Endothelial cell of umbilical vein (primary cell): ENCODE measurements at regions not wholly inside any gene's neighbourhood (a gene's known extent, or its start where the extent isn't known, plus 50 kb on each side); places are given as distances from the start of the nearest gene placed in this dataset.

ENCODE experiments used
- EZH2 ChIP-seq: IDR thresholded peaks from 2 replicates; pipeline ENCODE4 v1.6.1; 2012; ENCODE audit warnings: borderline replicate concordance, low read depth, mild to moderate bottlenecking, moderate library complexity, low read length, inconsistent platforms; ENCODE audit not compliant: severe bottlenecking
- JUN ChIP-seq: IDR thresholded peaks from 2 replicates; pipeline ENCODE4 v1.6.1; 2011; ENCODE audit warnings: borderline replicate concordance, low read depth; ENCODE audit not compliant: insufficient read length, insufficient read depth
- MYC ChIP-seq: IDR thresholded peaks from one replicate; pipeline ENCODE4 v1.6.1; 2011; ENCODE audit warnings: mild to moderate bottlenecking, low read depth, low read length
- POLR2A ChIP-seq: IDR thresholded peaks from 2 replicates; pipeline ENCODE4 v1.6.1; 2012; ENCODE audit warnings: low read depth, mild to moderate bottlenecking, control low read depth, low read length
- POLR2AphosphoS5 ChIP-seq: IDR thresholded peaks from 2 replicates; pipeline ENCODE4 v1.6.1; 2012; ENCODE audit warnings: low read depth, mild to moderate bottlenecking, control low read depth, low read length, moderate library complexity; ENCODE audit not compliant: insufficient read depth
- TF ChIP-seq, protein P1 (sequence below), 2 donors: IDR thresholded peaks; 1 replicate in 1 of 2; 2 replicates in 1 of 2; pipeline ENCODE4 v1.5.1; 2011; ENCODE audit warnings: low read length in 2 of 2, mild to moderate bottlenecking in 2 of 2, moderate library complexity in 2 of 2, control low read depth in 1 of 2, inconsistent platforms in 1 of 2, low read depth in 1 of 2; ENCODE audit not compliant: insufficient read depth in 1 of 2; ENCODE audit errors: extremely low read depth in 1 of 2
- TF ChIP-seq, protein P2 (sequence below): IDR thresholded peaks from 2 replicates; pipeline ENCODE4 v1.6.1; 2011; ENCODE audit not compliant: insufficient read depth, insufficient read length

DNA sequence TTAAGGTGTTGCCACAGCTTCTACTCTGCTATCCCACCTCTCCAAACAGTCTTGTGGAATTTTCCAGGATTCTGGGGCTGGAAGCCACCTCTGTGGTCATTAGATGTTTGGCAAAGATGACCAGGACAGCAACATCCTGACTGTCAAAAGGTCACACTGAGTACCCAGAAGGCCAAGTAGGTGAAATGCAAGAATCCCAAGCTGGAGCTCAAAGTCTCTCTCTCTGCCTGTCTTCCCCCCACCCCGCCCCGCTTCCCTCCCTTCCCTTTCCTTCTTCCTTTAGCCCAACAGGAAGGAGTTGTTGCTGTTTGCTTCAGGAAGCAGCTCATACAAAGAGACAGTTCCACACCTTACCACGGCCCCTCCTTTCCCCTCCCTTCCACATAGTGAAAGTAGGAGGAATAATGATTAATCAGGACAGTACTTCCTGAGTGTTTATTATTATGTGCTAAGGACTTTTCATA lies 75.6 kb upstream of the SLC2A1 start:
- no peak for TF ChIP-seq POLR2A
- TF ChIP-seq MYC: no peak
- TF ChIP-seq, protein P1, sequence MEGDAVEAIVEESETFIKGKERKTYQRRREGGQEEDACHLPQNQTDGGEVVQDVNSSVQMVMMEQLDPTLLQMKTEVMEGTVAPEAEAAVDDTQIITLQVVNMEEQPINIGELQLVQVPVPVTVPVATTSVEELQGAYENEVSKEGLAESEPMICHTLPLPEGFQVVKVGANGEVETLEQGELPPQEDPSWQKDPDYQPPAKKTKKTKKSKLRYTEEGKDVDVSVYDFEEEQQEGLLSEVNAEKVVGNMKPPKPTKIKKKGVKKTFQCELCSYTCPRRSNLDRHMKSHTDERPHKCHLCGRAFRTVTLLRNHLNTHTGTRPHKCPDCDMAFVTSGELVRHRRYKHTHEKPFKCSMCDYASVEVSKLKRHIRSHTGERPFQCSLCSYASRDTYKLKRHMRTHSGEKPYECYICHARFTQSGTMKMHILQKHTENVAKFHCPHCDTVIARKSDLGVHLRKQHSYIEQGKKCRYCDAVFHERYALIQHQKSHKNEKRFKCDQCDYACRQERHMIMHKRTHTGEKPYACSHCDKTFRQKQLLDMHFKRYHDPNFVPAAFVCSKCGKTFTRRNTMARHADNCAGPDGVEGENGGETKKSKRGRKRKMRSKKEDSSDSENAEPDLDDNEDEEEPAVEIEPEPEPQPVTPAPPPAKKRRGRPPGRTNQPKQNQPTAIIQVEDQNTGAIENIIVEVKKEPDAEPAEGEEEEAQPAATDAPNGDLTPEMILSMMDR (IDR thresholded peaks at IDR 0.05; ENCODE audit: extremely low read depth in 1 of 2, insufficient read depth in 1 of 2, low read depth in 1 of 2, low read length in 2 of 2): no peak
- TF ChIP-seq EZH2: no peak
- TF ChIP-seq POLR2AphosphoS5: no peak
- TF ChIP-seq JUN: no peak
- TF ChIP-seq, protein P2, sequence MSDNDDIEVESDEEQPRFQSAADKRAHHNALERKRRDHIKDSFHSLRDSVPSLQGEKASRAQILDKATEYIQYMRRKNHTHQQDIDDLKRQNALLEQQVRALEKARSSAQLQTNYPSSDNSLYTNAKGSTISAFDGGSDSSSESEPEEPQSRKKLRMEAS: no peak
